ENCODE measurements at regions not wholly inside any gene's neighbourhood (a gene's known extent, or its start where the extent isn't known, plus 50 kb on each side); places are given as distances from the start of the nearest gene placed in this dataset.
A peak's percentile ranks its signal among the peaks of the same experiment; 100 is the strongest.

DNA sequence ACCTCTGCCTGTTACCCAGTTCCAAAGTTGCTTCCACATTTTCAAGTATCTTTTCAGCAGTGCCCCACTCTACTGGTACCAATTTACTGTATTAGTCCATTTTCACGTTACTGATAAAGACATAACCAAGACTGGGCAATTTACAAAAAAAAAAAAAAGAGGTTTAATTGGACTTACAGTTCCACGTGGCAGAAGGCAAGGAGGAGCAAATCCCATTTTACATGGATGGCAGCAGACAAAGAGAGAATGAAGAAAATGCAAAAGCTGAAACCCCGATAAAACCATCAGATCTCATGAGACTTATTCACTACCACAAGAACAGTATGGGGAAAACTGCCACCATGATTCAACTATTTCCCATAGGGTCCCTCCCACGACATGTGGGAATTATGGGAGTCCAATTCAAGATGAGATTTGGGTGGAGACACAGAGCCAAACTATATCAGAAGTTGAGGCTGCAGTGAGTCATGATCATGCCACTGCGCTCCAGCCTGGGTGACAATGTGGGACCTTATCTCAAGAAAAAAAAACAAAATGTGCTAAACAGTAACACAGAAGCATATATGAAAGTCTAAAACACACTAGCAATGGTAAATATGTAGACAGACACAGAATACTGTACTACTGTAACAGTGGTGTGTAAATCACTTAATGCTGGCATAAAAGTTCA, 190.3 kb upstream of the ZC3H12C start:
- TF ChIP-seq, protein P1, sequence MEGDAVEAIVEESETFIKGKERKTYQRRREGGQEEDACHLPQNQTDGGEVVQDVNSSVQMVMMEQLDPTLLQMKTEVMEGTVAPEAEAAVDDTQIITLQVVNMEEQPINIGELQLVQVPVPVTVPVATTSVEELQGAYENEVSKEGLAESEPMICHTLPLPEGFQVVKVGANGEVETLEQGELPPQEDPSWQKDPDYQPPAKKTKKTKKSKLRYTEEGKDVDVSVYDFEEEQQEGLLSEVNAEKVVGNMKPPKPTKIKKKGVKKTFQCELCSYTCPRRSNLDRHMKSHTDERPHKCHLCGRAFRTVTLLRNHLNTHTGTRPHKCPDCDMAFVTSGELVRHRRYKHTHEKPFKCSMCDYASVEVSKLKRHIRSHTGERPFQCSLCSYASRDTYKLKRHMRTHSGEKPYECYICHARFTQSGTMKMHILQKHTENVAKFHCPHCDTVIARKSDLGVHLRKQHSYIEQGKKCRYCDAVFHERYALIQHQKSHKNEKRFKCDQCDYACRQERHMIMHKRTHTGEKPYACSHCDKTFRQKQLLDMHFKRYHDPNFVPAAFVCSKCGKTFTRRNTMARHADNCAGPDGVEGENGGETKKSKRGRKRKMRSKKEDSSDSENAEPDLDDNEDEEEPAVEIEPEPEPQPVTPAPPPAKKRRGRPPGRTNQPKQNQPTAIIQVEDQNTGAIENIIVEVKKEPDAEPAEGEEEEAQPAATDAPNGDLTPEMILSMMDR (IDR thresholded peaks at IDR 0.05; ENCODE audit: low read depth, low read length, missing control alignments) = no peak
- in situ Hi-C loops (cut with HindIII; ENCODE audit: low sequenced_read_pairs) = no loop called here
- H3K4me3 ChIP-seq (ENCODE audit: low read depth, low read length) = no peak overlapping the region
- no peak for DNase-seq (ENCODE audit: low read depth)

- in situ Hi-C loops (cut with HindIII; ENCODE audit: low sequenced_read_pairs) = no loop called here
- DNase-seq (ENCODE audit: low read depth) = no peak
- H3K4me3 ChIP-seq (ENCODE audit: low read depth, low read length) = no peak overlapping the region
- TF ChIP-seq, protein P1 (IDR thresholded peaks at IDR 0.05; ENCODE audit: low read depth, low read length, missing control alignments) = no peak
Observed at GRCh38 chr11:109911488-109911887, 181.7 kb upstream of the ZC3H12C start.

- TF ChIP-seq, protein P1 (IDR thresholded peaks at IDR 0.05; ENCODE audit: low read depth, low read length, missing control alignments) = no peak
- DNase-seq (ENCODE audit: low read depth) = no peak
- in situ Hi-C loops (cut with HindIII; ENCODE audit: low sequenced_read_pairs) = no loop called here
- no peak overlapping the region for H3K4me3 ChIP-seq (ENCODE audit: low read depth, low read length)
Observed at GRCh38 chr11:109914038-109914437, 179.2 kb upstream of the ZC3H12C start.

DNA sequence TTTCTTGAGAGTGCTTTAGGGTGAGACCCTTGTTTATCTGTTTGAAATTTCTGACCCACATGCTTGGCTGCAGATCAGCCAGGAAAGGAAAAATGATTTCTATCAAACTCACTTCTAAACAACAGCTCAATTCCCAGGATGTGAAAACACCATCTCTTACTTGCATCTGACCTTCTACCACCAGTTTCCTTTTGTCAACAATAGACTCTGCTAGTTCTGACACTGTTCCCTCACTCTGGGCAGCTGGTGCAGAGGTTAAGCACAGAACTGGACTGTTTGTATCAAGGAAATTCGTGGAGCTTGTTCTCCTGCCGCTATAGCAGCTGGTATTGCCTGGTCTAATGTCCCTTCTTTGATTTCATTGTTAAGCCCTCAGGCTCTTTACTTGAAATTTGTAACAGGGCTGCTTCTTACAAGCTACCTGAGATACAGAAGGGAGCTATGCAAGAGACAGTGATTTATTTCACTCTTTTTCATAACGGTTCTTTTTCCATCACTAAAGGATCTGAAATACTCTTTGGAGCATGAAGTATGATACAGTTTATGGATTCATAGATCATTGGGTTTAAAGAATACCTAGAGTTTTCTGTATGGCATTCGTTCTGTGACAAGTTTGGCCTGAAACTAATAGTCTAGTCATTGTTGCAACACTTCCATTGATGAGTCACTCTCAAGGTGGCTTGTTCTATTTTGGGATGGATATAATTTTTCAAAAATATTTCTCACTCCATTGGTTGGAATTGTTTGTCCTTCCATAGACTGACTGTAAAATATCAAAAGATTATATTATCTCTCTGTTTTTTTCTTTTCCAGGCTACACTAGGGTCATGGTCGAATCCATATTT, 178.2 kb upstream of the ZC3H12C start:
- H3K4me3 ChIP-seq (ENCODE audit: low read depth, low read length) = no peak overlapping the region
- TF ChIP-seq, protein P1 (IDR thresholded peaks at IDR 0.05; ENCODE audit: low read depth, low read length, missing control alignments) = no peak
- peak; percentile 3 for DNase-seq (ENCODE audit: low read depth)
- in situ Hi-C loops (cut with HindIII; ENCODE audit: low sequenced_read_pairs) = no loop called here

DNA sequence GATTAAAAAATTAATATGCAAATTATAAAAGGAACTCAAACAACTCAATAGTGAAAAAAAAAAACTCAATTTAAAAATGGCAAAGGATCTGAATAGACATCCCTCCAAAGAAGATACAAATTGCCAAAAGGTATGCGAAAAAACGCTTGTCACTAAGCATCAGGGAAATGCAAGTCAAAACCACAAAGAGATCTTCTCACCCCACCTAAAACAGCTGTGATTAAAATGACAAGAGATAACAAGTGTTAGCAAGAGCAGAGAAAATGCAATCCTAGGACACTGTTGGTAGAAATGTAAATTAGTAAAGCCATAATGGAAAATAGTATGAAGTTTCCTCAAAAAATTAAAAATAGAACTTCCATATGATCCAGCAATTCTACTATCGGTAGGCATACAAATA, 166.3 kb upstream of the ZC3H12C start:
- TF ChIP-seq, protein P1 (IDR thresholded peaks at IDR 0.05; ENCODE audit: low read depth, low read length, missing control alignments) = no peak
- in situ Hi-C loops (cut with HindIII; ENCODE audit: low sequenced_read_pairs) = no loop called here
- H3K4me3 ChIP-seq (ENCODE audit: low read depth, low read length) = no peak overlapping the region
- no peak for DNase-seq (ENCODE audit: low read depth)

GRCh38 chr11:109929308-109929707, 163.9 kb upstream of the ZC3H12C start:
- H3K4me3 ChIP-seq (ENCODE audit: low read depth, low read length) = no peak overlapping the region
- in situ Hi-C loops (cut with HindIII; ENCODE audit: low sequenced_read_pairs) = no loop called here
- TF ChIP-seq, protein P1 (IDR thresholded peaks at IDR 0.05; ENCODE audit: low read depth, low read length, missing control alignments) = no peak
- no peak for DNase-seq (ENCODE audit: low read depth)

Data from astrocyte of the cerebellum (primary cell).